ENCODE measurements at regions not wholly inside any gene's neighbourhood (a gene's known extent, or its start where the extent isn't known, plus 50 kb on each side); places are given as distances from the start of the nearest gene placed in this dataset.

- in situ Hi-C loops (cut with MboI; ENCODE audit: low sequenced_read_pairs): no loop called here
Observed at GRCh38 chr20:39109933-39110818, 148.0 kb downstream of the DHX35 start.

DNA sequence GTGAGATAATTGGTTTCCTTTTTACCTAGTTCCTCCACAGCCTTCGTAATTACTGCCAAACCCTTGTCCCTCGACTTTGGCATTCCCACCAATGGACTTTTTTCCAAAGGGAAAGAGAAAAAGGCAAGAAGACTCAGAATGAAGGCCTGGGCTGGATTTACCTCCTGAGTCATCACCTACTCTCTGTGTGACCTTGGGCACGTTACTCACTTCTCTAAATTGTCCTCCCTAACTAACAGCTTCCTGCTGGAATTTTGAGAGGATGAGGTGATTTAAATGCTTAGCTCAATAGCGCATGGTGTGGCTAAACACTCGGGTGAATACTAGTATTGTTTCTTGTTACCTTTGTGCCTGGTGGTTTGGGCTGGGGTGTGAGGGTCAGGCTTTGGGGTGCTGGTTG is 146.6 kb downstream of the DHX35 start:
- in situ Hi-C loops (cut with MboI; ENCODE audit: low sequenced_read_pairs): no loop called here

GRCh38 chr20:39107741-39108140 is 145.6 kb downstream of the DHX35 start:
- in situ Hi-C loops (cut with MboI; ENCODE audit: low sequenced_read_pairs): no loop called here

GRCh38 chr20:39106791-39107190 is 144.6 kb downstream of the DHX35 start:
- in situ Hi-C loops (cut with MboI; ENCODE audit: low sequenced_read_pairs): no loop called here

GRCh38 chr20:39105551-39105950 is 143.4 kb downstream of the DHX35 start:
- in situ Hi-C loops (cut with MboI; ENCODE audit: low sequenced_read_pairs): no loop called here

DNA sequence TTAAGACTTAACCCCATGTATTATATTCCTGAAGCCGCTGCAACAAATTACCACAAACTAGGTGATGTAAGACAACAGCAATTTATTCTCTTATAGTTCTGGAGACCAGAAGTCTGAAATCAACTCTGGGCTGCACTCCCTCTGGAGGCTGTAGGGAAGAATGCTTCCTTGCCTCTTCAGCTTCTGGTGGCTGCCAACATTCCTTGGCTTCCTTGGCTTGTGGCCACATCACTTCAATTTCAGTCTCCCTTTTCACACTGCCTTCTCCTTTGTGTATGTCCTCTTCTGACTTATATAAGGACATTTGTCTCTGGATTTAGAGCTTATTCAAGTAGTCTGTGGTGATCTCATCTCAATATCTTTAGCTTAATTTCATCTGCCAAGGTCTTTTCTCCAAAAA is 141.6 kb downstream of the DHX35 start:
- in situ Hi-C loops (cut with MboI; ENCODE audit: low sequenced_read_pairs): no loop called here

DNA sequence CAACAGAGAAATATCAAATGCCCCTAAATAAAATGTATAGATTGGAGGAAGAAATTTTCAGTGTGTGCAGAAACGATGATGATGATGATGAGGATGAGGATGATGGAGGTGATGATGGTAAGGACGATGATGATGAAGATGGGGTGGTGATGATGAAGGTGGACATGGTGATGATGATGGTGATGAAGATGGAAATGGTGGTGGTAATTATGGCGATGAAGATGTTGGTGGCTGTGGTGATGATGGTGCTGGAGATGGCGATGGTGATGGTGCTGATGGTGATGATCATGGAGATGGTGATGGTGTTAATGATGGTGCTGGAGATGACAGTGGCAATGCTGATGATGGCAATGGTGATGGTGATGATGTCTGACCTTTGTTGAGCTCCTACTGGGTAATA is 141.2 kb downstream of the DHX35 start:
- in situ Hi-C loops (cut with MboI; ENCODE audit: low sequenced_read_pairs): no loop called here

GRCh38 chr20:39101895-39102294 is 139.8 kb downstream of the DHX35 start:
- in situ Hi-C loops (cut with MboI; ENCODE audit: low sequenced_read_pairs): no loop called here

- in situ Hi-C loops (cut with MboI; ENCODE audit: low sequenced_read_pairs): no loop called here
Observed at GRCh38 chr20:39100691-39101090, 138.5 kb downstream of the DHX35 start.

- in situ Hi-C loops (cut with MboI; ENCODE audit: low sequenced_read_pairs): no loop called here
Observed at GRCh38 chr20:39097889-39098288, 135.7 kb downstream of the DHX35 start.

GRCh38 chr20:39095870-39096269 is 133.7 kb downstream of the DHX35 start:
- in situ Hi-C loops (cut with MboI; ENCODE audit: low sequenced_read_pairs): no loop called here

DNA sequence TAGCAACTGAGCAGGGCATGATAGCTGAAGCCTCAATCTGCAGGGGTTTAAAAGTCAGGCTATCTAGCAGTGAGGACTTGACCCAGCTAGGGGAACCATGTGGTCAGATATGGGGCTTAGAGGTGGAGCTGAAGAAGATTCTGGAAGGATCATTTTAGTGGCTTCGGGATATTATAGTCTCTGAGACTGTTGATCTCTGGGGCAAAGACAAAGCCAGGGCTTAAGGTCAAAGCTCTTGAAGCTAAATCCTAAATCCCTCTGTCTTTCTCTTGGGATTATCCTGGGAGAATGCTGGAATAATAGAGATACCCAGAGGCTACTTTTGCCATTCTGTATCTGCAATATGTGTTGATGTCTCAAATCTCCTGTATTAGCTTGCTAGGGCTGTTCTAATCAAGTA is 132.2 kb downstream of the DHX35 start:
- in situ Hi-C loops (cut with MboI; ENCODE audit: low sequenced_read_pairs): no loop called here

DNA sequence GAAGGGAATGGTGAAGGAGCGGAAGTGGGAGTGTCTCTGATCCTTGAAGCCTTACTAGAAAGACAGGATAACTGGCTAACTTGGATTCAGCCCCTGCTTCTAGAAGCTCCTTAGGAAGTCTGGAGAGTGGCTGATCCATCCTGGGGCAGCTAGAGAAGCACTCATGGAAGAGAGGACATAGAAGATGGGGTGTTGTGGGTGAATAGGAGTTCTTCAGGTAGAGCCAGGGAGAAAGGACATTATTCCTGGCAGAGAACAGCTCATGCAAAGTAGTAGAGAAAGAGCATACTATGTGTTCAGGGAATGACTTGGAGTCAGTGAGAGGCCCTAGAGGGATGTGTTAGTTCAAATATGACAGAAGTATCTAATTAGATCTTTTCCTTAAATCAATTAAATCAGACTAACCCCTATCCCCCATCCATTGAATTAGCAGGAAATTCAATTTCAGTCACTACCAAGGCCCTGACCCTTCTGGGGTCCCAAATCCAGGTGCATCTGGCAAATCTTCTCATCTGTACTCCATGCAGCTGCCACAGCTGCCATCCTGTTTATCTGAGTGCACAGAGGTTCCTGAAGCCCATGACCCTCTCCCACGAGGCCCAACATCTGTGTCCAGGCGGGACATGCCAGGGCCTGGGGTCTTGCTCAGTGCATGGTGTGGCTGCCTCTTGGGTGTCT is 130.7 kb downstream of the DHX35 start:
- in situ Hi-C loops (cut with MboI; ENCODE audit: low sequenced_read_pairs): no loop called here

DNA sequence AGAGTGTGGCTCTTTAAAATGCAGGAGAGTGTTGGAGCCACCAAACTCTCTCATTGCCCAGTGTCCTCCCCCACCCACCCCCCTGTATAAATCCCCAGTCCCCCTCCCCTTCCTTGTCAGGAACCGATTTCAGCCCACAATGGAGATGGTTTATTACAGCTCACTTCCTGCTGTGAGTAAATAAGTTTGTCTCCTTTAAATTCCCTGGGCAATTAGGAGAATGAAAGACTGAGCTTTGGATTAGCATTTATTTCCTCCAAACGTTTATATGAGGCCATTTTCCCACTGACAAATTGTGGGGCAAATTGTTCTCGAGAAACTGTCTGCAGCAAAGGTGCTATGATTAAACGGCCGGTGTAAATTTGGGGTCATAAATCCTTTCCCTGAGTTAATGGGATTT is 128.8 kb downstream of the DHX35 start:
- in situ Hi-C loops (cut with MboI; ENCODE audit: low sequenced_read_pairs): no loop called here

DNA sequence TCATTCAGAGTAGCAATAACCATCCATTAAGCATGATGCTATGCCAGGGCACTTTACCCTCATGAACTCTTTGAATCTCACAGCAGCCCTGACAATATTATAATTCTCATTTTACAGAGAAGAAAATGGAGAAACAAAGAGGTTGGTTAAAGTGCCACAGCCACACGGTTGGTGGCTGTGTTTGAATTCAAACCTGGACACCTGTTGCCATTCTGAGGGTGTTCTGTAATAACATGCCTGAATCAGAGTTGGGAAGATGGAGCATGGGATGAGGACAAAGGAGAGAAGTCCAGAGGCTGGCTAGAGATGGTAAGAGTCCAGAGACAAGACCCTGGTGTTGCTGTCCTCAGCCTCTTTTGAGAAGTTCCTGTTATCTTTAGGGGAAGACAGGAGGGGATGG is 127.7 kb downstream of the DHX35 start:
- in situ Hi-C loops (cut with MboI; ENCODE audit: low sequenced_read_pairs): no loop called here
